ENCODE measurements at regions not wholly inside any gene's neighbourhood (a gene's known extent, or its start where the extent isn't known, plus 50 kb on each side); places are given as distances from the start of the nearest gene placed in this dataset.

DNA sequence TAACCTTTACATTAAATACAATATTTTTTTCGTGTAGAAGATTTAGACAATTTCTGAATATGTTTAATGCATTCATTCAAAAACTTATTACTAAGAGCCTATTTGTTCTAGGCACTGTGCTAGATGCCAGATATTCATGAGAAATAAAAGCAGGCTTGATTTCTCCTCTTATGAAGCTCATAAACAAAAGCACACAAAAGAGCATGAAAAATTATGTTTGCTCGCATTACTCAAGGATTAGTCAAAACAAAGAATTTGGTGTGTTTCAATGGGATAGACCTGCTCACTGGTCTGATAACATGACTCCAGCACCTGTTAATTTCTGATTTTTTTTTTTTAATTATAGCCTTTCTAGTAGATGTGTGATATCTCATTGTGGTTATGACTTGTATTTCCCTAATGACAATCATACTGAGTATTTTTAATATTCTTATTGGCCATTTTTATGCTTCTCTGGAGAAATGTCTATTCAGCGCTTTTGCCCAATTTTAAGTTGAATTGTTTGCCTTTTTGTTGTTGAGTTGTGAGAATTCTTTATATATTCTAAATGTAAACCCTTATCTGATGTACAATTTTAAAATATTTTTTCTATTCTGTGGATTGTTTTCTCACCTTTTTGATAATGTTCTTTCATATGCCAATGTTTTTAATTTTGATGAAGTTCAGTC is 382.3 kb upstream of the ADGRL4 start:
- H3K4me3 Mint-ChIP-seq: no peak overlapping the region
- no peaks in the 10 kb centered on the region for H3K27me3 Mint-ChIP-seq
- H3K27ac Mint-ChIP-seq: no peak overlapping the region
- no peak for ATAC-seq (ENCODE audit: low read depth in 2 of 2)
- peaks cover 0 to 8% (median 2%) of the 10 kb centered on the region in 7 donors for H3K9me3 Mint-ChIP-seq
- no peaks in the 10 kb centered on the region for H3K4me1 Mint-ChIP-seq
- no peaks in the 10 kb centered on the region for H3K36me3 Mint-ChIP-seq
- no peak for DNase-seq

DNA sequence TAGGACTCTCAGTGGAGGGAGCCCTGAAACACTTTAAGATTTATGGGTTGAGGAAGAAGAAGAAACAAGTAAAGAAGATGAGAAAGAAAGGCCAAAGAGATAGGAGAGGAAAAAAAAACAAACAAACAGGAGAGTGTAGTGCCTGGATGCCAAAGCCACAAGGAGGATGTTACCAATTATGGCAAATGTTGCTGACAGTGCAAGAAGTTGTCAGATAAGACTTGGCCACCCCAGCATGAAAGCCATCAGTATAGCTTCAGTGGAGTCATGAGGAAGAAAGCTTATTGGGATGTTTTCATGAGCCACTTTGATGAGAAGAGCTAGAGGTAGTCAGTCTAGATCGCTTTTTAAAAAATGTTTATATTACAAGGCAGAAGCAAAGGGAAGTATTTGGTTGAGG is 380.2 kb upstream of the ADGRL4 start:
- no peak overlapping the region for H3K27ac Mint-ChIP-seq

GRCh38 chr1:79380078-79380477 is 373.5 kb upstream of the ADGRL4 start:
- no peaks in the 10 kb centered on the region for H3K27me3 Mint-ChIP-seq
- DNase-seq (no peak), ATAC-seq (ENCODE audit: low read depth in 2 of 2) (no peak)
- H3K4me1 Mint-ChIP-seq: no peaks in the 10 kb centered on the region
- no peaks in the 10 kb centered on the region for H3K36me3 Mint-ChIP-seq
- no peak overlapping the region for H3K4me3 Mint-ChIP-seq
- no peak overlapping the region for H3K27ac Mint-ChIP-seq
- peaks cover 0 to 11% (median 2%) of the 10 kb centered on the region in 7 donors for H3K9me3 Mint-ChIP-seq

More for the DNA sequence above, 380.2 kb upstream of the ADGRL4 start:
- Mint-ChIP-seq H3K4me1 (no peaks in the 10 kb centered on the region), H3K27me3 (no peaks in the 10 kb centered on the region), H3K36me3 (no peaks in the 10 kb centered on the region), H3K9me3 (peaks cover 0 to 11% (median 2%) of the 10 kb centered on the region in 7 donors), H3K4me3 (no peak overlapping the region)
- no peak for ATAC-seq (ENCODE audit: low read depth in 2 of 2)
- no peak for DNase-seq

DNA sequence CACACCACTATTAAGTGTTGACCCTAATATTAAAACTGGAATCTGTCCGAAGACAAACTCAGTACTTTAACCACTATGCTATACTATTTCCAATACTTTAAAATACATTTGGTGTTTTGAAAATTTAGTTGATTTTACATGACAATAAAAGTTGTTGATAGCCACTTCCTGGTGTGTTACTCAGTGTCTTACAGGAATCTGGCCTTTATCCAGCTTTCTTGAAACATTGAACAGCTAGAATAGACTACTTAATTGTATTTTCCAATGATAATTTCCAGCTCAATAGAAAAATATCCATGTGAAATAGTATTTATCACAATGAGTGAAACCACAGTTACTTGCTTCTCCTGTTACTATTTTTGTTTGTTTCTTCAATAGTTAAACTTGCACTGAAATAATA is 369.6 kb upstream of the ADGRL4 start:
- H3K4me1 Mint-ChIP-seq: no peaks in the 10 kb centered on the region
- H3K27me3 Mint-ChIP-seq: no peaks in the 10 kb centered on the region
- DNase-seq (no peak), ATAC-seq (ENCODE audit: low read depth in 2 of 2) (no peak)
- no peak overlapping the region for H3K27ac Mint-ChIP-seq
- H3K36me3 Mint-ChIP-seq: no peaks in the 10 kb centered on the region
- H3K4me3 Mint-ChIP-seq: no peak overlapping the region
- peaks cover 0 to 5% (median 2%) of the 10 kb centered on the region in 7 donors for H3K9me3 Mint-ChIP-seq

DNA sequence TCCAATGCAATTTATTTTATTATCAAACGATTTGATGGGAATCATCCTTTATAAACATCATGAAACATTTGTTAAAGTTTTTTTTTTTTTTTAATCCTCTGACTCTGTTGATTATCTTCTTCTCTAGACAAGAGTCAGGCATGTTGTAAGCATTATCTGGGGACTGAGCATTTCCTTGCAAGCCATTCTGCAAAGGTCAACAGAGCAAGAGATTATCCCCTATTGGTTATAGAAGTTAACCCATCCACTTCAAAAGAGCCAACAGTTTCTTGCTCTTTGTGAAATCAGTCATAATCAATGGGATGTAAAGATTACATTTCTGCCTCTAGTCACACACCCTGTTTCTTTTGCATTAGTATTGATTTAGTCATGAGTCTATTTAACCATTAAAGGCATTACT is 368.8 kb upstream of the ADGRL4 start:
- H3K36me3 Mint-ChIP-seq: no peaks in the 10 kb centered on the region
- DNase-seq: no peak
- no peak for ATAC-seq (ENCODE audit: low read depth in 2 of 2)
- H3K27ac Mint-ChIP-seq: no peak overlapping the region
- H3K4me3 Mint-ChIP-seq: no peak overlapping the region
- peaks cover 0 to 5% (median 2%) of the 10 kb centered on the region in 7 donors for H3K9me3 Mint-ChIP-seq
- no peaks in the 10 kb centered on the region for H3K4me1 Mint-ChIP-seq
- no peaks in the 10 kb centered on the region for H3K27me3 Mint-ChIP-seq

GRCh38 chr1:79374397-79374796 is 367.9 kb upstream of the ADGRL4 start:
- Mint-ChIP-seq H3K4me1 (no peaks in the 10 kb centered on the region), H3K27me3 (no peaks in the 10 kb centered on the region), H3K27ac (no peak overlapping the region), H3K36me3 (no peaks in the 10 kb centered on the region), H3K9me3 (peaks cover 0 to 5% (median 2%) of the 10 kb centered on the region in 7 donors), H3K4me3 (no peak overlapping the region)
- DNase-seq (no peak), ATAC-seq (ENCODE audit: low read depth in 2 of 2) (no peak)

DNA sequence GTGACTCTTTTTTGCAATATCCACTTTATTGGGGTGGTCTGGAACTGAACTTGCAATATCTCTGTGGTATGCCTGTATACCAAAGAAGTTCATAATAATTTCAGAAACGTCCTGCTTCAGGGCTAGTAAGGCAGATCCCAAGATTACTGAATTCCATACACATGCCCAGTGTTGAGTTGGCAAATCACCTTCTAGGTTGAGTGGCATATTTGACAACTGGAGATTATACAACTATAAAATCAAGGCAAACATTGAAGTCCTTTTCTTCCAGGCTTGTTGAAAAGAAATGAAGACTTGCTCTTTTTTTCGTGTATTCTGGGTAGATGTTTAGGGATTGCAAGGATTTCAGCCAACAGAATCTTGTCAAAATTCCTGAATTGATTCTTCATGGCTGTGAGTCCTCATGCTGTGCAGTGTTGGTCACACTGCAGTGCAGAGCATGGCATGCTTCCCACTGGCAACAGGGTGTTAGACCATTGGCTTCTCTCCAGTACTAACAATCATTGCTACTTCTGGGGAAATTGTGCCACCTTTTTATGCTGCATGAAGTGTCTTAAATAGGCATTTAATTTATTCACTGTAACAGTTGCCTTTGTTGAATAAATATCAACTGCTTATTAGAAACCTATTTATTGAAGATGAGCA is 367.1 kb upstream of the ADGRL4 start:
- Mint-ChIP-seq H3K4me3 (no peak overlapping the region), H3K27ac (no peak overlapping the region)

DNA sequence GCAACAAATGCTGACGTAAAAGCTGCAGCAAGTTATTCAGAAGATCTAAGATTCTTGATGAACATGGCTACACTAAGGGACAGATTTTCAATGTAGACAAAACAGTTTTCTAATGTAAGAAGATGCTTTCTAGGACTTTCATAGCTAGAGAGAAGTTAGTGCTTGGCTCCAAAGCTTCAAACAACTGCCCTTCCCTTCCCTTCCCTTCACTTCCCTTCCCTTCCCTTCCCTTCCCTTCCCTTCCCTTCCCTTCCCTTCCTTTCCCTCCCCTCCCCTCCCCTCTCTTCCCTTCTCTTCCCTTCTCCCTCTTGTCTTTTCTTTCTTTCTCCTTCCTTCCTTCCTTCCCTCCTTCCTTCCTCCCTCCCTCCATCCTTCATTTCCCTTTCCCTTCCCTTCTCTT is 365.3 kb upstream of the ADGRL4 start:
- Mint-ChIP-seq H3K4me1 (no peaks in the 10 kb centered on the region), H3K36me3 (no peaks in the 10 kb centered on the region), H3K27ac (no peak overlapping the region), H3K27me3 (no peaks in the 10 kb centered on the region), H3K9me3 (peaks cover 0 to 5% (median 2%) of the 10 kb centered on the region in 7 donors), H3K4me3 (no peak overlapping the region)
- ATAC-seq (ENCODE audit: low read depth in 2 of 2): no peak
- DNase-seq: no peak

More for the DNA sequence above, 367.1 kb upstream of the ADGRL4 start:
- H3K4me1 Mint-ChIP-seq: no peaks in the 10 kb centered on the region
- H3K36me3 Mint-ChIP-seq: no peaks in the 10 kb centered on the region
- H3K27me3 Mint-ChIP-seq: no peaks in the 10 kb centered on the region
- ATAC-seq (ENCODE audit: low read depth in 2 of 2) (no peak), DNase-seq (no peak)
- H3K9me3 Mint-ChIP-seq: peaks cover 0 to 5% (median 2%) of the 10 kb centered on the region in 7 donors

GRCh38 chr1:79369091-79369490 is 362.6 kb upstream of the ADGRL4 start:
- no peak overlapping the region for H3K27ac Mint-ChIP-seq
- no peaks in the 10 kb centered on the region for H3K36me3 Mint-ChIP-seq
- DNase-seq (no peak), ATAC-seq (ENCODE audit: low read depth in 2 of 2) (no peak)
- peaks cover 0 to 2% (median 0%) of the 10 kb centered on the region in 7 donors for H3K9me3 Mint-ChIP-seq
- H3K4me1 Mint-ChIP-seq: no peaks in the 10 kb centered on the region
- no peaks in the 10 kb centered on the region for H3K27me3 Mint-ChIP-seq
- H3K4me3 Mint-ChIP-seq: no peak overlapping the region

GRCh38 chr1:79364896-79365295 is 358.4 kb upstream of the ADGRL4 start:
- no peak overlapping the region for H3K4me3 Mint-ChIP-seq
- DNase-seq: no peak
- H3K9me3 Mint-ChIP-seq: peaks cover 0 to 2% (median 0%) of the 10 kb centered on the region in 7 donors
- no peak for ATAC-seq (ENCODE audit: low read depth in 2 of 2)
- no peaks in the 10 kb centered on the region for H3K27me3 Mint-ChIP-seq
- no peaks in the 10 kb centered on the region for H3K36me3 Mint-ChIP-seq
- no peaks in the 10 kb centered on the region for H3K4me1 Mint-ChIP-seq
- H3K27ac Mint-ChIP-seq: no peak overlapping the region

DNA sequence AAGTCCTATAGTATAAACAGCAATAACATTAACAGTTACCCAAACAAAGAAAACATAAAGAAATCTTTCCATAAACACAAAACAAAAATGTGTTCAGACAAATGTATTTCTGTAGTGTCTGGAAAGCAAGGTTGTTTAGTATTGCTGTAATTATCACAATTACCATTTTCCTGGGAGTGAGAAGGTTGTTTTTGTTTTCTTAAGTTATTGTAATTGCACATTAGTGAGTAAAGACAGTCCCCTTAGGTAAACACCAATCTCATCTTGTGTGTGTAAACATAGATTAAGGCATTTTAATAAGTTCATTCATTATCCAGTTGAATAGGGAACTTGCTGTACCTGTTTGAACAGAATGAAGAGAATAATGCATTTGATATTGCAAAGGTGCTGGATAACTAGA is 356.9 kb upstream of the ADGRL4 start:
- no peaks in the 10 kb centered on the region for H3K27me3 Mint-ChIP-seq
- no peak for DNase-seq
- ATAC-seq (ENCODE audit: low read depth in 2 of 2): no peak
- no peaks in the 10 kb centered on the region for H3K4me1 Mint-ChIP-seq
- H3K36me3 Mint-ChIP-seq: no peaks in the 10 kb centered on the region
- H3K27ac Mint-ChIP-seq: no peak overlapping the region
- H3K9me3 Mint-ChIP-seq: peaks cover 0 to 2% (median 0%) of the 10 kb centered on the region in 7 donors
- H3K4me3 Mint-ChIP-seq: no peak overlapping the region

DNA sequence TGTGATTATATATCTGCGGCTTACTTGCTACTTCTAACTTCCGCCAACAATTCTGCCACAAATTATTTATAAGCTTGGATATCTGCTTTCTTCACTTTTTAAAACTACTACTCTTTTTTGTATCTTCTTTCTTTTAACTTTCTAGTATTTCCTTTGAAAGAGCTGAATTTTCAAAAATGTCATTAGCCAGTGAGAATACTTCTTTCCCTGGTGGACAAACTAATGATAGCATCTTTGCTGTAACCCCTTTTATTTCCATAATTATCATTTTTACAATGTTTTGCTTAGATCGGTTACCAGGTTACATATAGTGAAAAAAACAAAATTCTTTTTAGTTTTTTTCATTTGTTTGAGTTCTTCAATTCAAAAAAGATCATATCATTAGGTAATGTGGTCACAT is 355.9 kb upstream of the ADGRL4 start:
- DNase-seq: no peak
- no peak for ATAC-seq (ENCODE audit: low read depth in 2 of 2)
- Mint-ChIP-seq H3K27ac (no peak overlapping the region), H3K4me1 (no peaks in the 10 kb centered on the region), H3K4me3 (no peak overlapping the region), H3K36me3 (no peaks in the 10 kb centered on the region), H3K27me3 (no peaks in the 10 kb centered on the region), H3K9me3 (no peaks in the 10 kb centered on the region)

DNA sequence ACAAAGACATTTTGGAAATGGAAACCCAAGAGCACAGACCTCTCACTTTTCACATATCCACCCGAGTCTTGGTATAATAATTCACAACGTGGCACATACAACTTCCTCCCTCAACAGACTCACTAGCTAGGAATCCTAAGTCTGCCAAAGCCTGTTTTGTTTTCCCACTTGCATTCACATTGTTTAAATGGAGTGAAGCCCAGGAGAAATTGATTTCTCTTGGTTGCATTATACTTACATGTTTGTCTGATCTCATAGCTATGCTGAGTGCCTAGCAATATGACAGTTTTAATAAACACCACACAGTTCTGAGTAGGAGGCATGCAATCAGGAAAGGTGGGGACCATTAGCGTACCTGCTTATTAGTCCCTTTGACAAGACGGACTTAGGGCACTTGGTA is 348.6 kb upstream of the ADGRL4 start:
- Mint-ChIP-seq H3K27ac (no peak overlapping the region), H3K9me3 (no peaks in the 10 kb centered on the region), H3K4me3 (no peak overlapping the region), H3K27me3 (no peaks in the 10 kb centered on the region), H3K36me3 (no peaks in the 10 kb centered on the region), H3K4me1 (no peaks in the 10 kb centered on the region)
- ATAC-seq (ENCODE audit: low read depth in 2 of 2): no peak
- no peak for DNase-seq

DNA sequence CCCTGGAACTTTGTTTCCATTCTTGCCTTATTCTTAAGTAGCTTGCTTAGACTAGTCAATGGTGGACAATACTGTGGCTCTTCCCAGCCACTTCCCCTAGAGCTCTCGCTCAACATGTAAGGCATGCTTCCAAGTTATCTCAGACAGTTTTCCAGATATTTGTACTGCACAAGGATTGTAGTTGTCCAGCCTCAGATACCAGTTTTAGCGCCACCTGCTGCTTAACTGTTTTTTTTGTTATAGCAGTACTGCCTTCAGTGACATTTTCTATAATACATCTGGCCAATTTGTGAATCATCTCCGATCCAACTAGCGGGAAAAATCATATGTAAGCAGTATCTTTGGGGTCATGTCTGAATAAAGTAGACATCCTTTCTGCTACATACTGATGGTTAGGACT is 346.7 kb upstream of the ADGRL4 start:
- Mint-ChIP-seq H3K4me1 (no peaks in the 10 kb centered on the region), H3K9me3 (no peaks in the 10 kb centered on the region), H3K4me3 (no peak overlapping the region), H3K27me3 (no peaks in the 10 kb centered on the region), H3K36me3 (no peaks in the 10 kb centered on the region), H3K27ac (no peak overlapping the region)
- DNase-seq (no peak), ATAC-seq (ENCODE audit: low read depth in 2 of 2) (no peak)
